ENCODE measurements at regions not wholly inside any gene's neighbourhood (a gene's known extent, or its start where the extent isn't known, plus 50 kb on each side); places are given as distances from the start of the nearest gene placed in this dataset.

- TF ChIP-seq, protein P1, sequence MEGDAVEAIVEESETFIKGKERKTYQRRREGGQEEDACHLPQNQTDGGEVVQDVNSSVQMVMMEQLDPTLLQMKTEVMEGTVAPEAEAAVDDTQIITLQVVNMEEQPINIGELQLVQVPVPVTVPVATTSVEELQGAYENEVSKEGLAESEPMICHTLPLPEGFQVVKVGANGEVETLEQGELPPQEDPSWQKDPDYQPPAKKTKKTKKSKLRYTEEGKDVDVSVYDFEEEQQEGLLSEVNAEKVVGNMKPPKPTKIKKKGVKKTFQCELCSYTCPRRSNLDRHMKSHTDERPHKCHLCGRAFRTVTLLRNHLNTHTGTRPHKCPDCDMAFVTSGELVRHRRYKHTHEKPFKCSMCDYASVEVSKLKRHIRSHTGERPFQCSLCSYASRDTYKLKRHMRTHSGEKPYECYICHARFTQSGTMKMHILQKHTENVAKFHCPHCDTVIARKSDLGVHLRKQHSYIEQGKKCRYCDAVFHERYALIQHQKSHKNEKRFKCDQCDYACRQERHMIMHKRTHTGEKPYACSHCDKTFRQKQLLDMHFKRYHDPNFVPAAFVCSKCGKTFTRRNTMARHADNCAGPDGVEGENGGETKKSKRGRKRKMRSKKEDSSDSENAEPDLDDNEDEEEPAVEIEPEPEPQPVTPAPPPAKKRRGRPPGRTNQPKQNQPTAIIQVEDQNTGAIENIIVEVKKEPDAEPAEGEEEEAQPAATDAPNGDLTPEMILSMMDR (conservative IDR thresholded peaks at IDR 0.05; ENCODE audit: low read depth, low read length): no peak
- H3K4me3 ChIP-seq (ENCODE audit: low read length): no peak overlapping the region
- DNase-seq (ENCODE audit: low read depth): no peak
These were observed 491.9 kb downstream of the MID1IP1 start for GRCh38 chrX:39293203-39293602.

- no peak overlapping the region for H3K4me3 ChIP-seq (ENCODE audit: low read length)
- TF ChIP-seq, protein P1 (conservative IDR thresholded peaks at IDR 0.05; ENCODE audit: low read depth, low read length): no peak
- no peak for DNase-seq (ENCODE audit: low read depth)
These were observed 495.2 kb downstream of the MID1IP1 start for GRCh38 chrX:39296472-39296871.

DNA sequence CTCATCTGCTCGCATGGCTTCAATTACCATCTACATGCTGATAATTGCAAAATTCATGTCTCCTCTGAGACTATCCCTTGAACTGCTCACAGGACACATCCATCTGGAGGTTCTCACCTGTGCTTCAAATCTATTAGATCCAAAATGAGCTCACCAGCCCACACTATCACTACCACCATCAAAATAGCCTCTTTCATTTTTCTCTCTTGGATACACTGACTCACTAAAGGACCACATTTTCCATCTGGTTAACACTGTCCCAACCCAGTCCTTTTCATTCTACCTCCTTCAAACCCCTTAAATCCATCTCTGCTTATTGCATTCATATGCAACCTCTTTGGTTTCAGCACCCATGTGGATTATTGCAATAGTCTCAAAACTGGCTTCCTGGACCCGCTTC, 497.6 kb downstream of the MID1IP1 start:
- TF ChIP-seq, protein P1 (conservative IDR thresholded peaks at IDR 0.05; ENCODE audit: low read depth, low read length): no peak
- no peak overlapping the region for H3K4me3 ChIP-seq (ENCODE audit: low read length)
- DNase-seq (ENCODE audit: low read depth): no peak

GRCh38 chrX:39299615-39300014, 498.4 kb downstream of the MID1IP1 start:
- H3K4me3 ChIP-seq (ENCODE audit: low read length): no peak overlapping the region
- DNase-seq (ENCODE audit: low read depth): no peak
- TF ChIP-seq, protein P1 (conservative IDR thresholded peaks at IDR 0.05; ENCODE audit: low read depth, low read length): no peak

GRCh38 chrX:39301036-39301435, 499.8 kb downstream of the MID1IP1 start:
- no peak for DNase-seq (ENCODE audit: low read depth)
- H3K4me3 ChIP-seq (ENCODE audit: low read length): no peak overlapping the region
- TF ChIP-seq, protein P1 (conservative IDR thresholded peaks at IDR 0.05; ENCODE audit: low read depth, low read length): no peak

DNA sequence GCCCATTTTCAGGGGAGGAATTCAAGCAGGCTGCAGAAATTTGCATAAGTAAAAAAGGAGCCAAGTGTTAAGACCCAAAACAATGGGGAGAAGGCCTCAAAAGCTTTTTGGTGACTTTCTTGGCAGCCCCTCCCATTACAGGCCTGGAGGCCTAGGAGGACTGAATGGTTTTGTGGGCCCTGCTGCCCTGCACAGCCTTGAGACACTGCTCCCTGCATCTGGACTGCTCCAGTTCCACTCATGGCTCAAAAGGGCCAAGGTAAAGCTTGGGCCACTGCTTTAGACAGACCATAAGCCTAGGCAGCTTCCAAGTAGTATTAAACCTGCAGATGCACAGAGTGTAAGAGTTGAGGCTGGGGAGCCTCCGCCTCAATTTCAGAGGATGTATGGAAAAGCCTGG, 501.6 kb downstream of the MID1IP1 start:
- no peak overlapping the region for H3K4me3 ChIP-seq (ENCODE audit: low read length)
- TF ChIP-seq, protein P1 (conservative IDR thresholded peaks at IDR 0.05; ENCODE audit: low read depth, low read length): no peak
- DNase-seq (ENCODE audit: low read depth): no peak

DNA sequence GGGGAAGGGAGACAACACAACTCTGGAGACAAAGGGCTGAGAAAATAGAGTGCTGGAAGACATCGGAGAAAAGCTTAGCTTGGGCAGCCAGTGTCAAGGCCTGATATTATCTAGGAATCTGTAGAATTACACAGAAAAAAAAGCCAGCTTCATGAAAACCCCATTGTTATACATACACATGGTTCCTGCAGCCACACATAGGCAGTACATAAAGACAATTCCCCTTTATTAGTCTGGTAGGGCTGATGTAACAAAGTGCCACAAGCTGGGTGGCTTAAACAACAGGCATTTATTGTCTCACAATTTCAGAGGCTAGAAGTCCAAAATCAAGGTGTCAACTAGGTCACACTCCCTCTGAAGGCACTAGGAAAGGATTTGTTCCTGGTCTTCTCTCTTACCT, 503.5 kb downstream of the MID1IP1 start:
- H3K4me3 ChIP-seq (ENCODE audit: low read length): no peak overlapping the region
- no peak for DNase-seq (ENCODE audit: low read depth)
- TF ChIP-seq, protein P1 (conservative IDR thresholded peaks at IDR 0.05; ENCODE audit: low read depth, low read length): no peak
